NCI-H2196 (cell line): ENCODE measurements at regions not wholly inside any gene's neighbourhood (a gene's known extent, or its start where the extent isn't known, plus 50 kb on each side); places are given as distances from the start of the nearest gene placed in this dataset.
"Not testable (repeated sequence)": the region's sequence is repeated elsewhere in the genome, so short reads cannot be mapped to it uniquely, and the experiment has no call there.

Experiments
- DNase-seq: peaks from one replicate; lab custom pipeline; 2025; ENCODE audit not compliant: unreplicated experiment; lab: John Stamatoyannopoulos, UW

DNA sequence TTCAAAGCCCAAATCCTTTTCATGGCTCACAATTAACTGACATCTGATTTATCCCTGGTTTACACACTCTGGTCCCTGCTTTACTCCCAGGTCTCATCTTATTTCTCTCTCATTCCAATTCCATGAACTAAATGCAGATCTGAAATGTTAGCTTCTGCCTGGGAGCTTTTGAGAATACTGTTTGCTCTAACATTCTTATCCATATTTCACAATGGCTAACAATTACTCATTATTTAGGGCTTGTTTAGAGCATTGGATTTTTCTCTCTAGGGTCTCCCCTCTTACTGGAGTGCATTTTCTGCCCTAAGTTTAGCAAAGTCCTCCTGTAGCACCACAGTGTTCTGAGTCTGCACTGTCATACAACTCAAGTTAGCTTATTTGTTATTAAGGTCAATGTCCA, 121.5 kb upstream of the HCRTR2 start:
- DNase-seq = no peak

DNA sequence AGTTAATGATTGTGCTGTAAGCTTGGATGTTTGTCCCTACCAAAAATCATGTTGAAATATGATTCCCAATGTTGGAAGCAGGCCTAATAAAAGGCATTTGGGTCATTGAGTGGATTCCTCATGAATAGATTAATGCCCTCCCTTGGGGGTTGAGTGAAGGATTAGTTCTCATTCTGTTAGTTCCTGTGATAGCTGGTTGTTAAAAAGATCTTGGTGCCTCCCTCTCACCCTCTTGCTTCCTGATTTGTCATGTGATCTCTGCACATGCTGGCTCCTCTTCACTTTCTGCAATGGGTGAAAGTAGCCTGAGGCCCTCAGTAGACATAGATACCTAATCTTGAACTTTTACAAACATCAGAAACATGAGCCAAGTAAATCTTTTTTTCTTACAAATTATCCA, 115.6 kb upstream of the HCRTR2 start:
- no peak for DNase-seq

DNA sequence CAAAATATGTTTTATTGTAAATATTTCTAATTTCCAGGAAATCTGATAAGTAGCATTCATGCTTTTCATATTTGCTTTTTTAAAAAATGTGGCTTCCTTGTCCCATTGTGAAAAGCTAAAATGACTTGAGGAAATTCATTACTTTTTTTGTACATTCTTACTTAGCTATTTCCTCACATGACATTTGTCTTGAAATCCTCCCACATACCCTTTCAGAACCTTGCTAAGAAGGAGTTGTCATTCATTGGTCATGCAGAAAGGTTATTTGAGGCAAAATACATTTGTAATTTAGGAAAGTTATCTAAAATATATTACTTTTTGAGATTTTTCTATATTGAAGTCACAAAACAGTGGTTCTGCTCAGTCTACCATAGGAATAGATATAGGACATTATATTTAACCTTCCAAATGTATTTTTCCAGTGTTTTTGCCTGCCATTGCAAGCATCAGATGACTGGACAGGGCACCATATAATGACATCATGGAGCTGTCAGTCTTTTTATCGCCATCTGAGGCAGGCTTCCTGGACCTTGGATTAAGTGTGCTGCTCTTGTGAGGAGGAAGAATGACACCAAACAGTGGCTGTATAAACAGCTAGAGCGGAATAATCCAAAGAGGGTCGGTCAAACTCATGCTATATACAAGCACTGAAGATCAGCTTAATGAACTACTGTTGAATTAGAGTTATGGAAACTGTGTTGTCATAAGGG, 109.4 kb upstream of the HCRTR2 start:
- no peak for DNase-seq

DNA sequence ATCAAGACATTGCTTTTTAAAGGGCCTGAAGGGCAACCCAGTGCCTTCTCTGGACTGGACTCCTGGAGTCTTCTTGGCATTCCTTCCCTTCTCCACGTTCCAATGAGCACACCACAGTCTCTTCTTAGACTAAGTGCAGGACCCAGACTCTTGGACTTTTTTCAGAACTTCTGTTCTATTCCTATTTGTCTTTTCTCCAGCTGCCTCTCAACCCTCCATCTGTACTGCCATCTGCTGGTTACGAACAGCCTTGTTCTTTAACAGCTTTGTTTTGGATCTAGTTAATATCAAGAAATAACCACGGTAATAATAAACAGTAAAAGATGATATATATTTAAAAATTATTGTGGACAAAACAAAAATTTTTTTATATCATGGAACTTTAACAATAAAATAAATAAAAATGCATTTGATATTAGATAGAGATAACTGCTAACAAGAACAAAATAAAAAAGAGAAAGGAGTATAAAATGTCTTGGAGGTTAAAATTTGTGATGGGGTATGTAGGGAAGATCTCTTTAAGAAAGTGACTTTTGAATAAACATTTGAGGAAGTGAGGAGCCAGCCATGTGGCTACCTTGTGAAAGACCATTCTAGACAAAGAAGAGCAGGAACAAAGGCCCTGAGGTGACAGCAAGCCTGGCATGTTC, 105.1 kb upstream of the HCRTR2 start:
- DNase-seq = peak; percentile 33

DNA sequence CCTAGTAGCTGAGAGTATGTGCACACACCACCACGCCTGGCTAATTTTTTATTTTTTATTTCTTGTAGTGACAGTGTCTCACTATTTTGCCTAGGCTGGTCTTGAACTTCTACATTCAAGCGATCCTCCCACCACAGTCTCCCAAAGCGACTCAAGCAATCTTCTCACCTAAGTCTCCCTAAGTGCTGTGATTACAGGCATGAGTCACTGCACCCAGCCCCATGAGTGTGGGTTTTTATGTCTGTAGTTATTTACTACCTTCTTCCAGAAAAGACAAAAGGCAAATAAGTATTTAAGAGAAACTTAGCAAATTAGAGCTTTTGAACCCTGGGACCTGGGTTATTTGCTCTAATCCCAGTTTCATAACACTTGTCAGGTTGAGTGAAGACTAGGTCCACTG, 92.3 kb upstream of the HCRTR2 start:
- no peak for DNase-seq

DNA sequence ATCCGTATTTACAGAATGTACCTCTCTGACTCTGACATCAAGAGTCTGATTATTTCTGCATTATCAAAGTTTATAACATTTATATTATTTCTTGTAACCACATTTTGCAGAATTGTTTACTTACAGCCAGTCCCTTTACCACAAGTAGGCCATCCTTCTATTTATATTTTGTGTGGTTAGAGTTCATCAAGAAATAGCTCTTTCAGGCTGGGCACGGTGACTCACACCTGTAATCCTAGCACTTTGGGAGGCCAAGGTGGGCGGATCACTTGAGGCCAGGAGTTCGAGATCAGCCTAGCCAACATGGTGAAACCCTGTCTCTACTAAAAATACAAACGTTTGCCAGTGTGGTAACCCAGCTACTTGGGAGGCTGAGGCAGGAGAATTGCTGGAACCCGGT, 86.3 kb upstream of the HCRTR2 start:
- not testable (repeated sequence) for DNase-seq

DNA sequence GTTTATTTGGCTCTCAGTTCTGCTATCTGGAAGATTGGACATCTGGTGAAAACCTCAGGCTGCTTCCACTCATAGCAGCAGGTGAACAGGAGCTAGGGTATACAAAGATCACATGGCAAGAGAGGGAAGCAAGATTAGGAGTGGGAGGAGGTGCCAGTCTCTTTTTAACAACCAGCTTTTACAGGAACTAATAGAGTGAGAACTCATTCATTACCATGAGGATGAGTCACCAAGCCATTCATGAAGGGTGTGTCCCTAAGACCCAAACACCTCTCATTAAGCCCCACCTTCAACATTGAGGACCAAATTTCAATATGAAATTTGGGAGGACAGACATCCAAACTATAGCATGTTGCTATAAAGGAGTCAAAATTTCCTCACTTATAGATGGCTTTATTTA, 85.4 kb upstream of the HCRTR2 start:
- DNase-seq = no peak

DNA sequence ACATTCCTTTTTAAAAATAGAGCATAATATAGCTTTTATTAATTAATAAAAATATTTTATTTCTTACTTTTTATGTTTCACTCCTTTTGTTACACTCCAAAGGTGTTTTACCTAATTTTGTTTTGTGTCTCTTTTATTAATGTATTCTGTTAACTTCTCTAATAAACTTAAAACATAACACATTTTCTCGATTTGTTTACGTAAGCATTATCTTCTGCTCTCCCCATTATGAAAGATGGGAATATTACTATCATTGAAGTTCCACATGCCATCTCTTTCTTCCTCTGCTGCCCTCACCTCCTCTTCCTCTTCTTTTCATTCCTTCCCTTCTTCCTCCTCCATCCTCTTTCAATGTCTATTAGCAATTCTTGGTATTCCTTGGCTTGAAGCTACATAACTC, 85.0 kb upstream of the HCRTR2 start:
- no peak for DNase-seq

DNA sequence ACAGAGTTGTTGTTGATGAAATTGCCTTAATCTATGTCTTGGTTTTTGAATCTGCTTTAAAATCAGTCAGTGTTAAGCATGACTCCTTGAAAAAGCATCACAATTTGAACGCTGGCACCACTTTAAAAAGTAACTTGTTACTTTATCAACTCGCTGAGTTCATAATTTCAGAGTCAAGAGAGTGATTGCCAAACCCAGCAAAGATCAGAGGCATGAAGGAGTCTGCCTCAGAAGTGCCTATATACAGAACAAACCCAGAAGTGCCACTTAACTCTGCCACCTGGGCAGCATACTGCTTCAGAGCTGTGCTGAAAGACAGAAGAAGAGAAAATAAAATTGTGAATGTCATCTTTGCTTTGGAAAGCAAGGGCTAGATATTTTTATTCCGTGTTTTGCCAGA, 73.6 kb upstream of the HCRTR2 start:
- DNase-seq = no peak

DNA sequence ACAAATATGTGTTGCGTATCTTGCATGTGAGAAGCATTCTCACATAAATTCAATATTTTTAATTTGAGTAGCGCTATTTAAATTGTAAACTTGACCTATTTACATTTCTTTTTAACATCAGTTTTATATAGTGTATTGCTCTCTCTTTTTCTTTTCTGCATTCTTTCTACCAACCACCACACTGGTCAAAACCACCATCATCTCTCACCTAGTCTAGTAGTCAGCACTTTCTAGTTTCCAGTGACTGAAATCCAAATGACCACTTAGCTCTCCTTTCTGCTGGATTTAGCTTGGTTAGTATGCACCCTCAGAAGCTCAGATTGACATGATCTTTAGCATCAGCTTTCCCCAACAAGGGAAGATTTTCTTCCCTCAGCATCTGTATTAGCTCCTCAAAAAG, 73.2 kb upstream of the HCRTR2 start:
- no peak for DNase-seq

DNA sequence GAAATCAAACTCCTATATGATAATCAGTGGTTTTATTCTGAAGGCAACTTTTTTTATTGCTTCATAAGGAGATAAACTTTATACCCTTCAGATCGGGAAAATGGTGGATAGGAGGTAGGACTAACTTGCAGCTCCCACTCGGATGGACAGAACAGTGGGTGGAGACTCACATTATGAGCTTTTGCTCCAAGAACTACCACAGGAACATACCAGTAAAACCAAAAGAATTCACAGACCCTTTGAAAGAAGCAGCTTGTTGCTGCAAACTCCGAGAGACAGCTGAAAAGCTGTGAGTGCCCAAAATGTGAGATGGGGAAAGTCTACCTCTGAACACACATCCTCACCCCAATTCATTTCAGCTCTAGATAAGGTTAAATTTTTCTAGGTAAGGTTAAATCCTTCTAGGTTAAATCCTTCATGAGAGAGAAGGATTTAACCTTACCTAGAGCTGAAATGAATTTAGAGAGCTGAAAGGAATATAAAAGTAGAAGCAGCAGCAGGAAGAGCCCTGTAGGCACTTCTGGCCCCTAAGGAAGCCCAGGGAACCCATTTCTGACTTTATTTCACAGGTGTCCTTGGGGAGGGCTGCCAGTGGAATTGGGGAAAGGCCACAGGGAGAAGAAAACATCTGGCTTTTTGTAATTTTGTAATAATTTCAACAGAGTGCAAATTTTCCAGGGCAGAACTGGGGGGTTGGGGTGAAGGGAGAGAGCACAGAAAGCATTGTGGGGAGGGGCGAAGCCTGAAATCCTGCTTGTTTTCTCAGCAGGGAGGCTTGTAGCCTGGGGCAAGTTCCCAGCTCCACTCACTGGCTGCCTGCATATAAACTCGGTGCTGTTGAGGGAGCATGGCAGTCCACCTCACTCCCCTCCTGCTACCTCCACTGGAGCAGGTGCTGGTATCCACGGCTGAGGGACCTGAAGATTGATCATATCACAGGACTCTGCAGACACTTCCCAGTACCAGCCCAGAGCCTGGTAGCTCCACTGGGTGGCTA, 65.9 kb upstream of the HCRTR2 start:
- no peak for DNase-seq

DNA sequence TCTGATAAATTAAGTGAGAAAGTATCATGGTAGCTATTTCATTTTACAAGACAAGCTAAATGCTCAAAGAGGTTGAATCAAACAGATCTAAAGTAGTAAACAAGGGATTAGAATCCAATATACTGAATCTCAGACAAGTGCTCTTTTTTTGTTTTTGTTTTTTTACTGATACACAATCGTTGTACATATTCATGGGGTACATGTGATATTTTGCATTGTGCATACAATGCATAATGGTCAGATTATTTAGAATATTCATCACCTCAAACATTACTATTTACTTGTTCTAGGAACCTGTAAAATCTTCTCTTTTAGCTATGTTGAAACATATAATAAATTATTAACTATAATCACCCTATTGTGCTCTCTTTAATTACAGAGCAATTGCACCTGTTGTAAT, 57.0 kb upstream of the HCRTR2 start:
- no peak for DNase-seq

DNA sequence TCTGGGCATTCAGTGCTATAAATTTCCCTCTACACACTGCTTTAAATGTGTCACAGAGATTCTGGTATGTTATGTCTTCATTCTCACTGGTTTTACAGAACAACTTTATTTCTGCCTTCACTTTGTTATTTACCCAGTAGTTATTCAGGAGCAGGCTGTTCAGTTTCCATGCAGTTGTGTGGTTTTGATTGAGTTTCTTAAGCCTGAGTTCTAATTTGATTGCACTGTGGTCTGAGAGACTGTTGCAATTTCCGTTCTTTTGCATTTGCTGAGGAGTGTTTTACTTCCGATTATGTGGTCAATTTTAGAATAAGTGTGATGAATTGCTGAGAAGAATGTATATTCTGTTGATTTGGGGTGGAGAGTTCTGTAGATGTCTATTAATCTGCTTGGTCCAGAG, 50.1 kb upstream of the HCRTR2 start:
- not testable (repeated sequence) for DNase-seq
